ENCODE measurements at regions not wholly inside any gene's neighbourhood (a gene's known extent, or its start where the extent isn't known, plus 50 kb on each side); places are given as distances from the start of the nearest gene placed in this dataset.
A peak's percentile ranks its signal among the peaks of the same experiment; 100 is the strongest.
"Not testable (repeated sequence)": the region's sequence is repeated elsewhere in the genome, so short reads cannot be mapped to it uniquely, and the experiment has no call there.

DNA sequence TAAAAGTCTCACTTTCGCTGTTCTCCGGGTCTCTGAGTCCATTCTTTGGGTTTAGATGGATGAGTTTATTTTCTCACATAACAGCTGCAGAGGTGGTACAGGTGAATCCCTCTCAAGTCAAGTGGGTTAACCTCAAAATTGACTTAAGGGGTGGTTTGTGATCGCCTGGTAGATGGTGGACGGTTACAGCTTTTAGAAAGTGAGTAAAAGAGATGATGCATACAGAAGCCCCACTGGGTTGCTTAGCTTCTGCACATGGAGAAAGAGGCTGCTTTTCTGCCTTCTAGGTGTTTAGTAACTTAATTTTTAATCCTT lies 146.7 kb downstream of the TRIM27 start:
- Histone ChIP-seq H3K4me3 (no peak overlapping the region), H3K9me3 (no peaks in the 10 kb centered on the region), H3K27me3 (peaks cover 16% of the 10 kb centered on the region), H3K36me3 (no peaks in the 10 kb centered on the region)
- no peak for DNase-seq

GRCh38 chr6:28782113-28782673 lies 141.6 kb downstream of the TRIM27 start:
- peaks cover 22% of the 10 kb centered on the region for H3K27me3 ChIP-seq
- no peaks in the 10 kb centered on the region for H3K9me3 ChIP-seq
- H3K4me3 ChIP-seq = no peak overlapping the region
- no peaks in the 10 kb centered on the region for H3K36me3 ChIP-seq
- DNase-seq = no peak

GRCh38 chr6:28785962-28786679 lies 137.7 kb downstream of the TRIM27 start:
- Histone ChIP-seq H3K27me3 (peaks cover 15% of the 10 kb centered on the region; the same call in 1 of the 2 replicates), H3K9me3 (no peaks in the 10 kb centered on the region), H3K36me3 (no peaks in the 10 kb centered on the region), H3K4me3 (no peak overlapping the region)
- DNase-seq = no peak

DNA sequence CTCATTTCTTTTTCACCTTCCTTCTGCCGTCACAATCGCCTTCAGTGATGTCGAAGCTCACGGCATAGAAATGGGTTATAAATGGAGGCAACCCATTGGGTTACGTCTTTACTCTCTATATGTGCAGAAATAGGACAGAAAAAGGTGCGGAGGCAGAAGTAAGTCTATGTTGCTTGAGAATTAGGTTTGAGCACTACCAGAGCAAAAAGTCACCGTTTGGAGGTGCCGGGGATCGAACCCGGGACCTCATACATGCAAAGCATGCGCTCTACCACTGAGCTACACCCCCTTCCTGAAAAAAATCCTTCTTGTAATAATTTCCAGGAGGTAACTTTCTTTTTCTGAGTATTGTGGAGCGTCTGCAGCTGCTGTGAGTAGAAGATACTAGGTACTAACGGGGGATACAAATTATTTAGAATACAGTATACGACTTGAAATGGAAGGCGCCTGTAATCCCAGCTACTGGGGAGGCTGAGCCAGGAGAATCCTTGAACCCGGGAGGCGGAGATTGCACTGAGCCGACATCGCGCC lies 134.2 kb downstream of the TRIM27 start:
- Histone ChIP-seq H3K36me3 (no peaks in the 10 kb centered on the region), H3K27me3 (peaks cover 15% of the 10 kb centered on the region; the same call in 1 of the 2 replicates), H3K4me3 (peak overlapping the region; percentile 66), H3K9me3 (no peaks in the 10 kb centered on the region)
- DNase-seq = peak; percentile 53

GRCh38 chr6:28791002-28791383 lies 132.8 kb downstream of the TRIM27 start:
- peak overlapping the region; percentile 66 for H3K4me3 ChIP-seq
- no peaks in the 10 kb centered on the region for H3K36me3 ChIP-seq
- H3K9me3 ChIP-seq = no peaks in the 10 kb centered on the region
- no peak for DNase-seq
- H3K27me3 ChIP-seq = peaks cover 7% of the 10 kb centered on the region; the same call in 1 of the 2 replicates

GRCh38 chr6:28794175-28795002 lies 129.4 kb downstream of the TRIM27 start:
- DNase-seq = peak; percentile 48

DNA sequence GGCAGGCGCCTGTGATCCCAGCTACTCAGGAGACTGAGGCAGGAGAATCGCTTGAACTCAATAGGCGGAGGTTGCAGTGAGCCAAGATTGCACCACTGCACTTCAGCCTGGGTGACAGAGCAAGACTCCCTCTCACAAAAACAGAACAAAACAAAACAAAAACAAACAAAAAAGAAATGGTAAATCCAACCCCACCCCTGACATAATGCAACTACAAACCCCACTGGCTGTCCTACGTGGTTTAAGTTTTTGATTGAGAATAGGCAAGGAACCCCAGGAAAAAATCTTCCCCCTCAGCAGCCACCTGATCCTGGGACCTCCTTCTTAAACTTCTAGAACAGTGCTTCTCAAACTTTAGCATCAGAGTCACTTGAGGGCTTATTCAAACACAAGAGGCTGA lies 123.1 kb downstream of the TRIM27 start:
- not testable (repeated sequence) for H3K27me3 ChIP-seq, H3K4me3 ChIP-seq, H3K36me3 ChIP-seq, DNase-seq, H3K9me3 ChIP-seq

More at GRCh38 chr6:28794175-28795002, 129.4 kb downstream of the TRIM27 start:
- Histone ChIP-seq H3K27me3 (no peaks in the 10 kb centered on the region), H3K4me3 (peak overlapping the region; percentile 43), H3K9me3 (no peaks in the 10 kb centered on the region), H3K36me3 (no peaks in the 10 kb centered on the region)

- no peaks in the 10 kb centered on the region for H3K9me3 ChIP-seq
- peak; percentile 50 for DNase-seq
- H3K36me3 ChIP-seq = no peaks in the 10 kb centered on the region
- H3K27me3 ChIP-seq = no peaks in the 10 kb centered on the region
- peak overlapping the region; percentile 48 for H3K4me3 ChIP-seq
Measured at GRCh38 chr6:28802417-28803336, 121.1 kb downstream of the TRIM27 start.

GRCh38 chr6:28803337-28803709 lies 120.5 kb downstream of the TRIM27 start:
- DNase-seq = no peak
- Histone ChIP-seq H3K4me3 (peak overlapping the region; percentile 48), H3K36me3 (no peaks in the 10 kb centered on the region), H3K9me3 (no peaks in the 10 kb centered on the region), H3K27me3 (no peaks in the 10 kb centered on the region)

- H3K4me3 ChIP-seq = peak overlapping the region; percentile 56
- no peaks in the 10 kb centered on the region for H3K27me3 ChIP-seq
- no peak for DNase-seq
- no peaks in the 10 kb centered on the region for H3K9me3 ChIP-seq
- H3K36me3 ChIP-seq = no peaks in the 10 kb centered on the region
Measured at GRCh38 chr6:28807682-28808280, 116.0 kb downstream of the TRIM27 start.

DNA sequence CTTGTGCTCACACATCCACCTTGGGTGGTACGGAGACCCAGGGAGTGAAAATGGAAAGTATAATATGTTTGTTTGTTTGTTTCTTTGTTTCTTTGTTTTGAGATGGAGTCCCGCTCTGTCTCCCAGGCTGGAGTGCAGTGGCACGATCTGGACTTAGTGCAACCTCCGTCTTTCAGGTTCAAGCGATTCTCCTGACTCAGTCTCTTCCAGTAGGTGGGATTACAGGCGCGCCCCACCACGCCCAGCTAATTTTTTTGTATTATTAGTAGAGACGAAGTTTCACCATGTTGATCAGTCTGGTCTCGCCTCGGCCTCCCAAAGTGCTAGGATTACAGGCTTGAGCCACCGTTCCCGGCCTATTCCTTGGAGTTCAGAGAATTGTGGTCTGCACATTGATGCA lies 115.4 kb downstream of the TRIM27 start:
- H3K36me3 ChIP-seq = no peaks in the 10 kb centered on the region
- H3K9me3 ChIP-seq = no peaks in the 10 kb centered on the region
- peak overlapping the region; percentile 56 for H3K4me3 ChIP-seq
- no peaks in the 10 kb centered on the region for H3K27me3 ChIP-seq
- no peak for DNase-seq

- Histone ChIP-seq H3K36me3 (no peaks in the 10 kb centered on the region), H3K9me3 (no peaks in the 10 kb centered on the region), H3K4me3 (peak overlapping the region; percentile 43), H3K27me3 (no peaks in the 10 kb centered on the region; the same call in 1 of the 2 replicates)
- DNase-seq = no peak
Measured at GRCh38 chr6:28809947-28810658, 113.7 kb downstream of the TRIM27 start.

DNA sequence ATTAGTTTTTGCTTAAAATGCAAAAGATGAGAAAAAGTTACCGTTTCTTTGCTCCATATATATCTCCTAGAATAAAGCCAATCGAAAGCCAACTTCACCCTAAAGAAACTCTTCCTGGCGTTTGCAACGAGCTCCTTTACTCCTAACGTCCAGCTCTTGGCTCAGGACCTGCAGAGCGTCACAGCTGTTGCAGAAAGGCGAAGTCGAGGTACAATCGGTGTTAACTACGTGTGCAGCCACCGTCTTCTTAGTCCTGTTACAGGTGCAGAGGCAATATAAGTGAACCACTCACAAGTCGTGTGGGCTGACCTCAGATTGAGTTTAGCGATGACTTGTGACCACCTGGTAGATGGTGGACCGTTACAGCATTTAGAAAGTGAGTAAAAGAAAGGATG lies 113.1 kb downstream of the TRIM27 start:
- Histone ChIP-seq H3K9me3 (no peaks in the 10 kb centered on the region), H3K4me3 (peak overlapping the region; percentile 43), H3K27me3 (no peaks in the 10 kb centered on the region; the same call in 1 of the 2 replicates), H3K36me3 (no peaks in the 10 kb centered on the region)
- DNase-seq = no peak

- Histone ChIP-seq H3K4me3 (no peak overlapping the region), H3K9me3 (no peaks in the 10 kb centered on the region), H3K36me3 (no peaks in the 10 kb centered on the region), H3K27me3 (no peaks in the 10 kb centered on the region; the same call in 1 of the 2 replicates)
- no peak for DNase-seq
Measured at GRCh38 chr6:28811873-28812272, 111.9 kb downstream of the TRIM27 start.

DNA sequence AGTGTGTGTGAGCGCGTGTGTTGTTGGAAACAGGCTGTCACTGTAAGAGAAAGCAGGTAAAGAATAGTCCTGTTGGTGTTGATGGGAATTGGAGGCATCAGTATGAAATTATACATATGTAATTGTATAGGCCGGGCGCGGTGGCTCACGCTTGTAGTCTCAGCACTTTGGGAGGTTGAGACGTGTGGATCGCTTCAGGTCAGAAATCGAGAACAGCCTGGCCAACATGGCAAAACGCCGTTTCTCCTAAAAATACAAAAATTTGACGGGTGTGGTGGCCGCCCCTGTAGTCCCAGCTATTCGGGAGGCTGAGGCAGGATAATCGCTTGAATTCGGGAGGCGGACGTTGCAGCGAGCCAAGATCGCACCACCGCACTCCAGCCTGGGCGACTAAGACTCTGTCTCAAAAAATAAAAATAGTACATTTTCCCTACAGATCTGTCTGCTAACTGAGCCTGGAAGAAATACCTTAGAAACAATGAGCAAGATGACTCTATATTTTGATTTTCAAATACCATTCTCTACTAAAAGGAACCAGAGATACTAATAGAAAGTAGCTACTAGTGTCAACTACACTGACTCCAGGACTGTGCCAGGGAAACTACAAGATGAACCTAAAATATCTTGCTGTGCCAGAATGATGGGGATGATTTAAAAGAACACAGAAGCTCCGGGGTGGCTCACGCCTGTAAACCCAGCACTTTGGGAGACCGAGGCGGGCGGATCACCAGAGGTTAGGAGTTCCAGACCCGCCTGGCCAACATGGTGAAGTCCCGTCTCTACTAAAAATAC lies 110.8 kb downstream of the TRIM27 start:
- no peaks in the 10 kb centered on the region for H3K9me3 ChIP-seq
- no peaks in the 10 kb centered on the region for H3K36me3 ChIP-seq
- H3K4me3 ChIP-seq = no peak overlapping the region
- H3K27me3 ChIP-seq = no peaks in the 10 kb centered on the region; the same call in 1 of the 2 replicates
- no peak for DNase-seq

All from MG63 (cell line).